Effector memory CD4-positive, alpha-beta T cell (primary cell): ENCODE measurements at regions not wholly inside any gene's neighbourhood (a gene's known extent, or its start where the extent isn't known, plus 50 kb on each side); places are given as distances from the start of the nearest gene placed in this dataset.

Source experiments
- DNase-seq, 3 donors: peaks; one replicate each; pipeline ENCODE4 v3.0.0-alpha.2; 2020
- H3K27ac ChIP-seq: 2 replicates; pipeline ENCODE4 v1.7.0; 2013; ENCODE audit warnings: mild to moderate bottlenecking, low read length, moderate library complexity; ENCODE audit not compliant: insufficient read depth, poor library complexity, severe bottlenecking
- H3K27me3 ChIP-seq: replicated peaks from 2 replicates; pipeline ENCODE4 v1.7.0; 2013; ENCODE audit warnings: mild to moderate bottlenecking, low read length; ENCODE audit not compliant: insufficient read depth, control insufficient read depth, poor library complexity, severe bottlenecking
- H3K36me3 ChIP-seq: 2 replicates; pipeline ENCODE4 v1.7.0; 2013; ENCODE audit warnings: mild to moderate bottlenecking, low read length, moderate library complexity; ENCODE audit not compliant: control insufficient read depth, insufficient read depth
- H3K4me1 ChIP-seq: 2 replicates; pipeline ENCODE4 v1.7.0; 2013; ENCODE audit warnings: low read length, mild to moderate bottlenecking; ENCODE audit not compliant: control insufficient read depth, insufficient read depth, poor library complexity, severe bottlenecking
- H3K4me3 ChIP-seq: 2 replicates; pipeline ENCODE4 v1.7.0; 2013; ENCODE audit warnings: low read length, low read depth, mild to moderate bottlenecking; ENCODE audit not compliant: insufficient read depth, poor library complexity, severe bottlenecking
- H3K9me3 ChIP-seq: 2 replicates; pipeline ENCODE4 v1.7.0; 2013; ENCODE audit warnings: mild to moderate bottlenecking, low read length, moderate library complexity; ENCODE audit not compliant: control insufficient read depth

- H3K4me3 ChIP-seq, result no peak overlapping the region
- H3K27ac ChIP-seq, result no peak overlapping the region
- DNase-seq, result no peak
- H3K27me3 ChIP-seq, result no peaks in the 10 kb centered on the region
- H3K4me1 ChIP-seq, result no peaks in the 10 kb centered on the region
- no peaks in the 10 kb centered on the region for H3K36me3 ChIP-seq
- no peaks in the 10 kb centered on the region for H3K9me3 ChIP-seq
Measured at GRCh38 chr2:126586317-126586716, 69.6 kb upstream of the GYPC start.

DNA sequence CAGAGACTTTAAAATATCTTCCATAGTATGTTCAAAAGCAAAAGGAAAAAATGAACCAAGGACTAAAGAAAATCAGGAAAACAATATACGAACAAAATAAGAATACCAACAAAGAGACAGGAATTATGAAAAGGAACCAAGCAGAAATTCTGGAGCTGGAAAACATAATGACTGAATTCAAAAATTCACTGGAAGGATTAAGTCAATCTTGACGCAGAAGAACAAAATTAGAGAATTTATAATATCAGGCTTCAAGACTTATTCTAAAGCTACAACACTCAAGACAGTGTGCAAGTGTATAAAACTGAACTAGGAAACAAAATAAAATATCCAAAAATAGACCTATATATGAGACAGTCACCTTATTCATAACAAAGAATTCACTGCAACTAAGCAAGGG, 56.9 kb upstream of the GYPC start:
- H3K4me3 ChIP-seq, result no peak overlapping the region

GRCh38 chr2:126600742-126601141, 55.2 kb upstream of the GYPC start:
- H3K9me3 ChIP-seq, result peaks cover 5% of the 10 kb centered on the region

More for the DNA sequence above, 56.9 kb upstream of the GYPC start:
- Histone ChIP-seq H3K27me3 (no peaks in the 10 kb centered on the region), H3K4me1 (no peaks in the 10 kb centered on the region), H3K27ac (no peak overlapping the region), H3K9me3 (peaks cover 5% of the 10 kb centered on the region), H3K36me3 (no peaks in the 10 kb centered on the region)
- DNase-seq, result no peak

DNA sequence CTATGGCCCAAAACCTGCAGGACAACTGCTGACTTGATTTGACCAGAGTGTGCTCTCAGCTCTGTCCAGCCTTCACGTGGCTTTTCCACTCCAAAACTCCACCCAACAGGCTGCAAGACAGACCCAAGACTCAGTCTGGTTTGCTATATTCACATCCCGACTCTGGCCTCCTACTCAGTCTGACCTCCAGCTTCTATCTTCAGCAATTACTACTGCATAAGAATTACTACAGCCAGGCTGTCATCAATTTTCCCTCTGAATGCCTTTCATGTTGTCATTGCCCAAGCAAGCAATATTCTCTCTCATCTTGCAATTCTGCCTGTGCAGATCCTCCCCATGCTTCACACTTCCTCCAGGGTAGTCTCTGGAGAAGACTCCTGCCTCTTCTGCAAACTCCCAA, 53.6 kb upstream of the GYPC start:
- Histone ChIP-seq H3K27me3 (no peaks in the 10 kb centered on the region), H3K36me3 (no peaks in the 10 kb centered on the region), H3K9me3 (peaks cover 5% of the 10 kb centered on the region), H3K4me1 (no peaks in the 10 kb centered on the region), H3K4me3 (no peak overlapping the region), H3K27ac (no peak overlapping the region)
- no peak for DNase-seq

More at GRCh38 chr2:126600742-126601141, 55.2 kb upstream of the GYPC start:
- Histone ChIP-seq H3K36me3 (no peaks in the 10 kb centered on the region), H3K27ac (no peak overlapping the region), H3K27me3 (no peaks in the 10 kb centered on the region), H3K4me1 (no peaks in the 10 kb centered on the region), H3K4me3 (no peak overlapping the region)
- DNase-seq, result no peak
